GM23248 (cell line): ENCODE measurements at regions not wholly inside any gene's neighbourhood (a gene's known extent, or its start where the extent isn't known, plus 50 kb on each side); places are given as distances from the start of the nearest gene placed in this dataset.

ENCODE experiments used
- DNase-seq: peaks from one replicate; pipeline ENCODE4 v3.0.0-alpha.2; 2015
- H2AFZ ChIP-seq: fragments of 200-600 bp; sonication (generic); 2 replicates; pipeline ENCODE4 v1.6.1; 2016; ENCODE audit warnings: antibody characterized with exemption
- H3F3A ChIP-seq: fragments of 200-600 bp; sonication (generic); 2 replicates; pipeline ENCODE4 v1.6.1; 2016; ENCODE audit warnings: mild to moderate bottlenecking, antibody characterized with exemption, mixed run types; ENCODE audit not compliant: insufficient read depth
- H3K27ac ChIP-seq: fragments of 200-600 bp; sonication (generic); 2 replicates; pipeline ENCODE4 v1.5.1; 2016; ENCODE audit warnings: mild to moderate bottlenecking
- H3K27me3 ChIP-seq: fragments of 200-600 bp; sonication (generic); replicated peaks from 2 replicates; pipeline ENCODE4 v1.6.1; 2016; ENCODE audit warnings: mild to moderate bottlenecking; ENCODE audit not compliant: insufficient read depth
- H3K36me3 ChIP-seq: fragments of 200-600 bp; sonication (generic); 2 replicates; pipeline ENCODE4 v1.6.1; 2016; ENCODE audit warnings: low read depth, mild to moderate bottlenecking
- H3K4me1 ChIP-seq: fragments of 200-600 bp; sonication (generic); 2 replicates; pipeline ENCODE4 v1.6.1; 2016; ENCODE audit warnings: mild to moderate bottlenecking; ENCODE audit not compliant: insufficient read depth
- H3K4me2 ChIP-seq: fragments of 200-600 bp; sonication (generic); one replicate; pipeline ENCODE4 v1.6.1; 2016; ENCODE audit warnings: mild to moderate bottlenecking; ENCODE audit not compliant: unreplicated experiment
- H3K4me3 ChIP-seq: fragments of 200-600 bp; sonication (generic); 2 replicates; pipeline ENCODE4 v1.5.1; 2016; ENCODE audit warnings: mild to moderate bottlenecking
- H3K79me2 ChIP-seq: fragments of 200-600 bp; sonication (generic); 2 replicates; pipeline ENCODE4 v1.6.1; 2016; ENCODE audit warnings: mild to moderate bottlenecking; ENCODE audit not compliant: insufficient read depth
- H3K9ac ChIP-seq: fragments of 200-600 bp; sonication (generic); 2 replicates; pipeline ENCODE4 v1.6.1; 2016; ENCODE audit warnings: mild to moderate bottlenecking
- H3K9me2 ChIP-seq: fragments of 200-600 bp; sonication (generic); 2 replicates; pipeline ENCODE4 v1.6.1; 2016; ENCODE audit warnings: mixed run types, mild to moderate bottlenecking, moderate library complexity; ENCODE audit not compliant: insufficient read depth
- H3K9me3 ChIP-seq: fragments of 200-600 bp; sonication (generic); one replicate; pipeline ENCODE4 v1.6.1; 2017; ENCODE audit warnings: low read depth
- H4K20me1 ChIP-seq: fragments of 200-600 bp; sonication (generic); 2 replicates; pipeline ENCODE4 v1.6.0; 2016; ENCODE audit not compliant: insufficient read depth
- EZH2 ChIP-seq: fragments of 200-600 bp; sonication (generic); IDR thresholded peaks from 2 replicates; pipeline ENCODE4 v1.6.1; 2018; ENCODE audit warnings: antibody characterized with exemption, mild to moderate bottlenecking; ENCODE audit not compliant: insufficient read depth, poor library complexity, severe bottlenecking
- EZH2phosphoT487 ChIP-seq: fragments of 200-600 bp; sonication (generic); IDR thresholded peaks from 2 replicates; pipeline ENCODE4 v1.6.1; 2018; ENCODE audit warnings: antibody characterized with exemption, moderate library complexity, mild to moderate bottlenecking, low read depth; ENCODE audit not compliant: insufficient read depth
- WGBS, 2 experiments: methylation state at CpG; one replicate each; pipeline ENCODE4 v1.1.6; 2015 to 2017; ENCODE audit warnings: low lambda C conversion rate in 2 of 2, low coverage in 1 of 2; ENCODE audit errors: missing lambda C conversion rate in 2 of 2; 5-methylcytosine and 5-hydroxymethylcytosine counted together
- in situ Hi-C: fragments of 300-500 bp; cut with MboI; formaldehyde crosslinking; loops from 2 replicates; pipeline ENCODE4 v1.15.0; 2020

- Histone ChIP-seq H3K9me3 (no peaks in the 10 kb centered on the region), H4K20me1 (no peaks in the 10 kb centered on the region), H2AFZ (no peak overlapping the region), H3K9ac (no peak overlapping the region), H3K27ac (no peak overlapping the region), H3K27me3 (no peaks in the 10 kb centered on the region), H3K9me2 (no peaks in the 10 kb centered on the region), H3K4me3 (no peak overlapping the region), H3K36me3 (no peaks in the 10 kb centered on the region), H3F3A (no peaks in the 10 kb centered on the region), H3K79me2 (no peaks in the 10 kb centered on the region), H3K4me2 (no peak overlapping the region), H3K4me1 (no peaks in the 10 kb centered on the region)
- in situ Hi-C loops, result no loop called here
- TF ChIP-seq EZH2, result no peak
- no peak for TF ChIP-seq EZH2phosphoT487
- DNase-seq, result no peak
- WGBS, 2 experiments, result 48 to 55% methylated on average over 5 of the region's 5 CpGs
These were observed 142.4 kb upstream of the MYCN start for GRCh38 chr2:15797939-15798281.

- no peak for DNase-seq
- Histone ChIP-seq H3K9ac (no peak overlapping the region), H3F3A (no peaks in the 10 kb centered on the region), H3K36me3 (no peaks in the 10 kb centered on the region), H3K79me2 (no peaks in the 10 kb centered on the region), H3K9me3 (no peaks in the 10 kb centered on the region), H3K4me1 (no peaks in the 10 kb centered on the region), H3K27me3 (no peaks in the 10 kb centered on the region), H3K27ac (no peak overlapping the region), H2AFZ (no peak overlapping the region), H3K4me3 (no peak overlapping the region), H3K4me2 (no peak overlapping the region), H4K20me1 (no peaks in the 10 kb centered on the region), H3K9me2 (no peaks in the 10 kb centered on the region)
- TF ChIP-seq EZH2 (no peak), EZH2phosphoT487 (no peak)
- 21 to 34% methylated on average over 5 of the region's 5 CpGs for WGBS, 2 experiments
- in situ Hi-C loops, result no loop called here
These were observed 141.5 kb upstream of the MYCN start for GRCh38 chr2:15798701-15799431.

GRCh38 chr2:15799432-15799827 is 140.9 kb upstream of the MYCN start:
- WGBS, 2 experiments, result 35 to 36% methylated on average over 3 of the region's 3 CpGs
- Histone ChIP-seq H3K4me1 (no peaks in the 10 kb centered on the region), H3K27me3 (no peaks in the 10 kb centered on the region), H3K9ac (no peak overlapping the region), H3K4me2 (no peak overlapping the region), H3K27ac (no peak overlapping the region), H3K4me3 (no peak overlapping the region), H3K9me3 (no peaks in the 10 kb centered on the region), H4K20me1 (no peaks in the 10 kb centered on the region), H2AFZ (no peak overlapping the region), H3K9me2 (no peaks in the 10 kb centered on the region), H3K36me3 (no peaks in the 10 kb centered on the region), H3K79me2 (no peaks in the 10 kb centered on the region), H3F3A (no peaks in the 10 kb centered on the region)
- in situ Hi-C loops, result no loop called here
- DNase-seq, result no peak
- no peak for TF ChIP-seq EZH2
- no peak for TF ChIP-seq EZH2phosphoT487

GRCh38 chr2:15800495-15801329 is 139.6 kb upstream of the MYCN start:
- Histone ChIP-seq H3K9me3 (no peaks in the 10 kb centered on the region), H2AFZ (no peak overlapping the region), H3K9ac (no peak overlapping the region), H3K79me2 (no peaks in the 10 kb centered on the region), H3F3A (no peaks in the 10 kb centered on the region), H3K4me1 (no peaks in the 10 kb centered on the region), H3K36me3 (no peaks in the 10 kb centered on the region), H4K20me1 (no peaks in the 10 kb centered on the region), H3K4me2 (no peak overlapping the region), H3K27me3 (no peaks in the 10 kb centered on the region), H3K4me3 (no peak overlapping the region), H3K9me2 (no peaks in the 10 kb centered on the region), H3K27ac (no peak overlapping the region)
- no peak for TF ChIP-seq EZH2phosphoT487
- TF ChIP-seq EZH2, result no peak
- in situ Hi-C loops, result no loop called here
- no peak for DNase-seq
- 63 to 70% methylated on average over 17 of the region's 17 CpGs for WGBS, 2 experiments
